ENCODE measurements at regions not wholly inside any gene's neighbourhood (a gene's known extent, or its start where the extent isn't known, plus 50 kb on each side); places are given as distances from the start of the nearest gene placed in this dataset.

DNA sequence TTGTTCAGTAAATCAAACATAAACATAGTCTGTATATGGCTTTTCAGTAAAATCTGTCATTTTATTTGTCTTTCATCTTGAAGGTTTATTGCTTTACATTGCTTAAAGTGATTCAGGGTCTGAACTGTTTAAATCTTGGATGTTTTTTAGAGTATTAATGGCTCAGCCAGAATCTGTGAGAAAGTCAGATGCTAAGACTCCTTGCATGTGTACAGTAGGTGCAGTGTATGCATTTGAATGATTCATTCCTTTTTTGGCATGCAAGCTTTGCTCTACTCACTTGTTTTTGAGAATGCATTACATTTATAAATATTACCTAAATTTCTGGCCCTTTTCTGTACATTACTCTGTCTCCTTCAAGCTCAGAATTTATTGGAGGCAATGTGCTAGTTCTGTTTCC is 271.0 kb upstream of the RIOK2 start:
- intact Hi-C loops (cut with DNase I, micrococcal nuclease), result no loop called here
- ATAC-seq (no peak), DNase-seq (no peak)
- Histone ChIP-seq H3K4me1 (ENCODE audit: low read depth) (no peaks in the 10 kb centered on the region), H3K9me3 (no peaks in the 10 kb centered on the region), H3K36me3 (ENCODE audit: low read depth) (no peaks in the 10 kb centered on the region), H3K4me3 (no peak overlapping the region)
- TF ChIP-seq, protein P1, sequence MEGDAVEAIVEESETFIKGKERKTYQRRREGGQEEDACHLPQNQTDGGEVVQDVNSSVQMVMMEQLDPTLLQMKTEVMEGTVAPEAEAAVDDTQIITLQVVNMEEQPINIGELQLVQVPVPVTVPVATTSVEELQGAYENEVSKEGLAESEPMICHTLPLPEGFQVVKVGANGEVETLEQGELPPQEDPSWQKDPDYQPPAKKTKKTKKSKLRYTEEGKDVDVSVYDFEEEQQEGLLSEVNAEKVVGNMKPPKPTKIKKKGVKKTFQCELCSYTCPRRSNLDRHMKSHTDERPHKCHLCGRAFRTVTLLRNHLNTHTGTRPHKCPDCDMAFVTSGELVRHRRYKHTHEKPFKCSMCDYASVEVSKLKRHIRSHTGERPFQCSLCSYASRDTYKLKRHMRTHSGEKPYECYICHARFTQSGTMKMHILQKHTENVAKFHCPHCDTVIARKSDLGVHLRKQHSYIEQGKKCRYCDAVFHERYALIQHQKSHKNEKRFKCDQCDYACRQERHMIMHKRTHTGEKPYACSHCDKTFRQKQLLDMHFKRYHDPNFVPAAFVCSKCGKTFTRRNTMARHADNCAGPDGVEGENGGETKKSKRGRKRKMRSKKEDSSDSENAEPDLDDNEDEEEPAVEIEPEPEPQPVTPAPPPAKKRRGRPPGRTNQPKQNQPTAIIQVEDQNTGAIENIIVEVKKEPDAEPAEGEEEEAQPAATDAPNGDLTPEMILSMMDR (IDR thresholded peaks at IDR 0.05), result no peak

DNA sequence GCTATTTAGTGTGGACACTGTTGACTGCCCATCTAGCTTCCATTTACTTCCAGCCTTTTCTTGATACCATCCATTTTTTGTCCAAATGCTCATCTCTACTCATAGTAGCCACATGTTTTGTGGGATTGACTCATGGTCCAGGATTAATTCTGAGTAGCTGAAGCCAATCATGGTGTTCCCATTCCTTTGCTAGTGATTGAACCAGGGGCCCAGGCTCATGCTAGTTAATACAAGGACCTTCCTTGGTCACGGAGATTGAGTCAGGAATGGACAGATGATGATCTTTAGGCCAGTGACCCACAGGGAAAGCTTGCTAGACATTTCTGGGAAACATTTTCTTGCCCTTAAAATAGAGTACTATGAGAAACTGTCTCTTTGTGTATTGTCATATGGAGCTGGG is 272.9 kb upstream of the RIOK2 start:
- no peak for ATAC-seq
- TF ChIP-seq, protein P1 (IDR thresholded peaks at IDR 0.05), result no peak
- Histone ChIP-seq H3K9me3 (no peaks in the 10 kb centered on the region), H3K4me3 (no peak overlapping the region), H3K4me1 (ENCODE audit: low read depth) (no peaks in the 10 kb centered on the region), H3K36me3 (ENCODE audit: low read depth) (no peaks in the 10 kb centered on the region)
- intact Hi-C loops (cut with DNase I, micrococcal nuclease), result no loop called here
- no peak for DNase-seq

DNA sequence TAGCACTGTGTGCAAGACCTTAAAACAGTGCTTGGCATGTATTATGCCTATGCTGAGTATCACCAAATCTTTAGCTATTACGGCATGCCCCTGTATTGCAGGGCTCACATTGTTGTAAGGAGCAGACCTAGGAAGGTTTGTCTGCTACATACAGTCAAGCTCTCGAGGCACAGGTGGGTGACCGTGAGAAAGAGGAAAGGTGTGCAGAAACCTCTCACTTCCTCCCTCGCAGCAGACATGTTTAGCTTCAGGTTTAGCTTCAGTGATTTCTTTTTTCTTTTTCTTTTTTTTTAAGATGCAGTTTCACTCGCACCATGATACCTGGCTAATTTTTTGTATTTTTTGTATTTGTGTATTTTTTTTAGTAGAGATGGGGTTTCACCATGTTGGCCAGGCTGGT is 275.8 kb upstream of the RIOK2 start:
- Histone ChIP-seq H3K4me1 (ENCODE audit: low read depth) (no peaks in the 10 kb centered on the region), H3K36me3 (ENCODE audit: low read depth) (no peaks in the 10 kb centered on the region), H3K9me3 (no peaks in the 10 kb centered on the region), H3K4me3 (no peak overlapping the region)
- TF ChIP-seq, protein P1 (IDR thresholded peaks at IDR 0.05), result no peak
- intact Hi-C loops (cut with DNase I, micrococcal nuclease), result no loop called here
- ATAC-seq (no peak), DNase-seq (no peak)

DNA sequence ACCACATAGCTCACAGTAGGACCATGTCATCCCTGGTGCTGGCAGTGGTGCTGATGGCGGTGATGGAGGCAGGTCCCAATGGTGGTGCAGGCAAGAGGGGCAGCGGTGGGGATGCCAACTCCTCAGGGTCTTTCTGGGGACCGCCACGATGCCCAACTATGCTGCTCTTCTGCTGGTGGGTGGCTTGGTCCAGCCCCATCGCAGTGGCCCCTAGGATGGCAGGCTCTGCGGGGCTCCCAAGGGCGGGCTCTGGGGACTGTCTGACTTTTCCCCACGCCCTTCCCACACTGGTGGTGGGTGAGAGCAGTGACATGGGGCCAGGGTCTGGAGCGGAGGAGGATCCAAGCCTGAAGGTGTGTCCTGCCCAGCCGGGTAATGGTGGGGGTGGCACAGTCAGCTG is 288.9 kb upstream of the RIOK2 start:
- no peaks in the 10 kb centered on the region for H3K36me3 ChIP-seq (ENCODE audit: low read depth)
- intact Hi-C loops (cut with DNase I, micrococcal nuclease), result no loop called here
- no peak for DNase-seq
- no peak overlapping the region for H3K4me3 ChIP-seq
- peaks cover 20% of the 10 kb centered on the region for H3K9me3 ChIP-seq
- no peak for ATAC-seq
- TF ChIP-seq, protein P1 (IDR thresholded peaks at IDR 0.05), result no peak
- no peaks in the 10 kb centered on the region for H3K4me1 ChIP-seq (ENCODE audit: low read depth)

DNA sequence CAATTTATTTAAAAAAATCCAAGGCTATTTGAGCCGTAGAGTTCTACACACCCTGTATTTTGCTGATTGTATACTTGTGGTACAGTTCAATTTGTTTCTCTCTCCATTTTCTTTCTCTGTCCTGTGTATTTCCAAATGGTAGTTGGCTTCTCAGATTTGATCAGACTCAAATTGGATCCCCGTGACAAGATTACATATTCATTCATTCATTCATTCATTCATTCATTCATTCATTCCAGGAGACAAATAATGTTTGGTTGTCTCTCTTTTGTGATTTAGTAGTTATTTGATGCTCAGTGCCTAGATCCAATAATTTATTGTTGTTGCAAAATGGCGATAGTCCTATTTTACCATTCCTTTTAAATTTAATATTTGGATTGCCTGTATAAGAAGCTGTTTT is 292.8 kb upstream of the RIOK2 start:
- H3K4me1 ChIP-seq (ENCODE audit: low read depth), result no peaks in the 10 kb centered on the region
- ATAC-seq, result no peak
- H3K9me3 ChIP-seq, result peaks cover 6% of the 10 kb centered on the region
- no peaks in the 10 kb centered on the region for H3K36me3 ChIP-seq (ENCODE audit: low read depth)
- H3K4me3 ChIP-seq, result no peak overlapping the region
- DNase-seq, result no peak
- intact Hi-C loops (cut with DNase I, micrococcal nuclease), result no loop called here
- TF ChIP-seq, protein P1 (IDR thresholded peaks at IDR 0.05), result no peak

DNA sequence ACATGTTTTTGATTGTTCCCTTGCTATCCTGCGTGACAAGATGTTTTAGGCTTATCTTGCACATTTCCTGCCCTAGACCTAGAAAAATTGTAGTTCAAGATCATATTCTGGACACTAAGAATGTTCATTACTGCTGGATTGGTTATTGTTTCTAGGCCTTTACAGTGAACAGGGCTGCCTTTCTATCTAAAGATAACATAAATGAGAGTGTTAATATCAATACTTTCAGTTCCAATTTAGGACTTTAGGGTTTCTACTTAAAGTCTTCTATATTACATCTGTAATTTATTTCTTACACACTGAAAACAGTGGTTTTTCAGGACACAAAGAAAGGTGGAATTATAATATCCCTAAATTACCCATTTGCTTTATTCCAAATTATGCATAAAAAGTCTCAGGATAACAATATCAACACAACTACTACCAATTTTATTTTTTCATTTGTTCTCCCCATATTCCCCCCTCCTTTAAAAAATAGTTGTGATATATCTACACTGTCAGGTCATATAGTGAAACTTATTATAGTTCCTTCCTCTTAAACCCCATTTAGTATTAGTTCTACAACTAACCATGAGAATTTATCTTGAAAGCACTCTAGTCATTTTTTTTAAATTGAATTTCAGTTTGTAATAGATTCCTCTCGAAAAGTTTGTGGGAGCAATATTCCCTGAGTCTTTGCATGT is 293.9 kb upstream of the RIOK2 start:
- DNase-seq, result no peak
- H3K36me3 ChIP-seq (ENCODE audit: low read depth), result no peaks in the 10 kb centered on the region
- intact Hi-C loops (cut with DNase I, micrococcal nuclease), result no loop called here
- TF ChIP-seq, protein P1 (IDR thresholded peaks at IDR 0.05), result no peak
- no peaks in the 10 kb centered on the region for H3K9me3 ChIP-seq
- no peaks in the 10 kb centered on the region for H3K4me1 ChIP-seq (ENCODE audit: low read depth)
- ATAC-seq, result no peak
- no peak overlapping the region for H3K4me3 ChIP-seq
